Neural cell (in vitro differentiated cells): ENCODE measurements at regions not wholly inside any gene's neighbourhood (a gene's known extent, or its start where the extent isn't known, plus 50 kb on each side); places are given as distances from the start of the nearest gene placed in this dataset.

Source experiments
- H2AFZ ChIP-seq: fragments of 200-600, 300-800 bp; sonication (generic), shearing (Covaris generic); 2 replicates; pipeline ENCODE4 v1.6.0; 2014; ENCODE audit warnings: low read depth, mild to moderate bottlenecking, antibody characterized with exemption, low read length, moderate library complexity
- H3F3A ChIP-seq: fragments of 200-600 bp; shearing (Covaris generic); 2 replicates; pipeline ENCODE4 v1.6.1; 2016; ENCODE audit warnings: mild to moderate bottlenecking, moderate library complexity, mixed read lengths, antibody characterized with exemption, low read length; ENCODE audit not compliant: insufficient read depth, poor library complexity, severe bottlenecking
- H3K27ac ChIP-seq: fragments of 200-600, 300-800 bp; sonication (generic), shearing (Covaris generic); 2 replicates; pipeline ENCODE4 v1.5.1; 2014; ENCODE audit warnings: mild to moderate bottlenecking, low read length, moderate library complexity
- H3K27me3 ChIP-seq: fragments of 300-800, 200-600 bp; sonication (generic), shearing (Covaris generic); 2 replicates; pipeline ENCODE4 v1.6.0; 2014; ENCODE audit warnings: mild to moderate bottlenecking, low read depth, low read length, moderate library complexity; ENCODE audit not compliant: insufficient read depth
- H3K36me3 ChIP-seq: fragments of 300-800, 200-600 bp; sonication (generic), shearing (Covaris generic); 2 replicates; pipeline ENCODE4 v1.5.1; 2014; ENCODE audit warnings: mild to moderate bottlenecking, antibody characterized with exemption, low read length, moderate library complexity; ENCODE audit not compliant: insufficient read depth
- H3K4me2 ChIP-seq: fragments of 300-800, 200-600 bp; sonication (generic), shearing (Covaris generic); 2 replicates; pipeline ENCODE4 v1.6.0; 2014; ENCODE audit warnings: mild to moderate bottlenecking, low read length
- H3K4me3 ChIP-seq: fragments of 300-800, 200-600 bp; sonication (generic), shearing (Covaris generic); 2 replicates; pipeline ENCODE4 v1.5.1; 2014; ENCODE audit warnings: mild to moderate bottlenecking, low read length, moderate library complexity
- H3K79me2 ChIP-seq: fragments of 200-600 bp; shearing (Covaris generic); replicated peaks from 2 replicates; pipeline ENCODE4 v1.6.0; 2014; ENCODE audit warnings: mild to moderate bottlenecking, low read length, moderate library complexity; ENCODE audit not compliant: insufficient read depth
- H3K9ac ChIP-seq: fragments of 300-800, 200-600 bp; sonication (generic), shearing (Covaris generic); 2 replicates; pipeline ENCODE4 v1.6.1; 2016; ENCODE audit warnings: mild to moderate bottlenecking, low read length, mixed read lengths
- H3K9me2 ChIP-seq: fragments of 200-600 bp; shearing (Covaris generic); 2 replicates; pipeline ENCODE4 v1.6.1; 2016; ENCODE audit warnings: mild to moderate bottlenecking, low read length, mixed read lengths; ENCODE audit not compliant: insufficient read depth
- H3K9me3 ChIP-seq: fragments of 200-600, 300-800 bp; sonication (generic), shearing (Covaris generic); 2 replicates; pipeline ENCODE4 v1.6.1; 2016; ENCODE audit warnings: mild to moderate bottlenecking, mixed run types, low read length, moderate library complexity, mixed read lengths
- H4K20me1 ChIP-seq: fragments of 200-600 bp; shearing (Covaris generic); 2 replicates; pipeline ENCODE4 v1.6.1; 2016; ENCODE audit warnings: mild to moderate bottlenecking, mixed run types; ENCODE audit not compliant: insufficient read depth
- CTCF ChIP-seq: fragments of 450-650 bp; IDR thresholded peaks from 2 replicates; pipeline ENCODE4 v1.5.1; 2014; ENCODE audit warnings: antibody characterized with exemption, mild to moderate bottlenecking, moderate library complexity; ENCODE audit not compliant: poor library complexity, severe bottlenecking
- EP300 ChIP-seq: fragments of 450-650 bp; conservative IDR thresholded peaks from 2 replicates; pipeline ENCODE4 v1.6.1; 2014; ENCODE audit warnings: antibody characterized with exemption, mild to moderate bottlenecking, moderate library complexity; ENCODE audit not compliant: poor library complexity, severe bottlenecking
- EZH2 ChIP-seq: fragments of 200-600, 300-800 bp; shearing (Covaris generic), sonication (generic); IDR thresholded peaks from 2 replicates; pipeline ENCODE4 v1.6.1; 2014; ENCODE audit warnings: antibody characterized with exemption, low read length, borderline replicate concordance, mild to moderate bottlenecking; ENCODE audit not compliant: insufficient read depth, poor library complexity, severe bottlenecking
- MXI1 ChIP-seq: fragments of 450-650 bp; conservative IDR thresholded peaks from 2 replicates; pipeline ENCODE4 v1.6.1; 2014; ENCODE audit warnings: antibody characterized with exemption, mild to moderate bottlenecking; ENCODE audit not compliant: poor library complexity, severe bottlenecking
- POLR2AphosphoS5 ChIP-seq: IDR thresholded peaks from 2 replicates; pipeline ENCODE4 v1.6.1; 2012
- RAD21 ChIP-seq: fragments of 450-650 bp; conservative IDR thresholded peaks from 2 replicates; pipeline ENCODE4 v1.6.1; 2014; ENCODE audit warnings: antibody characterized with exemption, mild to moderate bottlenecking, moderate library complexity
- REST ChIP-seq: IDR thresholded peaks from 2 replicates; pipeline ENCODE4 v1.6.1; 2012; ENCODE audit warnings: borderline replicate concordance
- SMC3 ChIP-seq: fragments of 450-650 bp; conservative IDR thresholded peaks from 2 replicates; pipeline ENCODE4 v1.6.1; 2014; ENCODE audit warnings: antibody characterized with exemption, mild to moderate bottlenecking, moderate library complexity; ENCODE audit not compliant: poor library complexity
- TAF1 ChIP-seq: IDR thresholded peaks from 2 replicates; pipeline ENCODE4 v1.6.1; 2012; ENCODE audit warnings: low read depth

GRCh38 chr2:123371535-123371934 is 653.6 kb upstream of the CNTNAP5 start:
- Histone ChIP-seq H3K27me3 (no peaks in the 10 kb centered on the region), H3K9ac (no peak overlapping the region), H3K27ac (no peak overlapping the region), H3K4me3 (no peak overlapping the region), H3K9me2 (no peaks in the 10 kb centered on the region), H3K9me3 (no peaks in the 10 kb centered on the region), H2AFZ (no peak overlapping the region), H3F3A (no peaks in the 10 kb centered on the region), H3K36me3 (no peaks in the 10 kb centered on the region), H3K79me2 (no peaks in the 10 kb centered on the region), H4K20me1 (no peaks in the 10 kb centered on the region), H3K4me2 (no peak overlapping the region)
- no peak for TF ChIP-seq REST
- no peak for TF ChIP-seq SMC3
- TF ChIP-seq CTCF = no peak
- TF ChIP-seq TAF1 = no peak
- no peak for TF ChIP-seq EZH2
- TF ChIP-seq MXI1 = no peak
- TF ChIP-seq RAD21 = no peak
- TF ChIP-seq POLR2AphosphoS5 = no peak
- no peak for TF ChIP-seq EP300

- H3K9me3 ChIP-seq = no peaks in the 10 kb centered on the region
- no peak overlapping the region for H3K4me3 ChIP-seq
- no peak overlapping the region for H2AFZ ChIP-seq
- H3K27me3 ChIP-seq = no peaks in the 10 kb centered on the region
- no peaks in the 10 kb centered on the region for H3K79me2 ChIP-seq
- H3K36me3 ChIP-seq = no peaks in the 10 kb centered on the region
- no peaks in the 10 kb centered on the region for H4K20me1 ChIP-seq
- H3K9me2 ChIP-seq = no peaks in the 10 kb centered on the region
- no peaks in the 10 kb centered on the region for H3F3A ChIP-seq
- H3K4me2 ChIP-seq = no peak overlapping the region
- no peak overlapping the region for H3K9ac ChIP-seq
- H3K27ac ChIP-seq = no peak overlapping the region
- no peak for TF ChIP-seq SMC3
- no peak for TF ChIP-seq EZH2
- no peak for TF ChIP-seq REST
- TF ChIP-seq CTCF = no peak
- no peak for TF ChIP-seq EP300
Observed at GRCh38 chr2:123380370-123380935, 644.6 kb upstream of the CNTNAP5 start.
